Common myeloid progenitor, CD34-positive (primary cell): ENCODE measurements at regions not wholly inside any gene's neighbourhood (a gene's known extent, or its start where the extent isn't known, plus 50 kb on each side); places are given as distances from the start of the nearest gene placed in this dataset.

Experiments used
- CTCF ChIA-PET: fragments of 350-600 bp; sonication (Branson Sonifier 250); formaldehyde crosslinking; loops from one replicate; lab custom pipeline; 2021; ENCODE audit warnings: antibody characterized with exemption; lab: Charles Lee
- POLR2A ChIA-PET: fragments of 350-600 bp; sonication (Branson Sonifier 250); formaldehyde crosslinking; loops from one replicate; lab custom pipeline; 2021; ENCODE audit warnings: antibody characterized with exemption; lab: Charles Lee
- DNase-seq, 3 donors: peaks; one replicate each; pipeline versions ENCODE4 v3.0.0 to v3.0.0-alpha.2; 2013
- H3K27ac ChIP-seq, 2 experiments: 1 replicate in 1 of 2; 2 replicates in 1 of 2; pipeline ENCODE4 v1.7.0; 2013; ENCODE audit warnings: inconsistent platforms in 2 of 2, low read length in 2 of 2, mild to moderate bottlenecking in 2 of 2, low read depth in 1 of 2, moderate library complexity in 1 of 2; ENCODE audit not compliant: severe bottlenecking in 2 of 2, insufficient read depth in 1 of 2, poor library complexity in 1 of 2
- H3K27me3 ChIP-seq, 5 experiments: replicated peaks in 2 of 5; 1 replicate in 3 of 5; 2 replicates in 2 of 5; pipeline versions ENCODE4 v1.6.1 to v1.7.0; 2013; ENCODE audit warnings: low read length in 4 of 5, mild to moderate bottlenecking in 2 of 5, moderate library complexity in 2 of 5, inconsistent platforms in 1 of 5; ENCODE audit not compliant: insufficient read depth in 5 of 5, control insufficient read depth in 4 of 5
- H3K36me3 ChIP-seq, 4 experiments: 1 replicate in 2 of 4; 2 replicates in 2 of 4; pipeline versions ENCODE4 v1.6.1 to v1.7.0; 2013; ENCODE audit warnings: low read length in 3 of 4, control low read depth in 1 of 4, mild to moderate bottlenecking in 1 of 4; ENCODE audit not compliant: control insufficient read depth in 4 of 4, insufficient read depth in 4 of 4
- H3K4me1 ChIP-seq, 4 experiments: 1 replicate in 3 of 4; 2 replicates in 1 of 4; pipeline versions ENCODE4 v1.6.1 to v1.7.1; 2013; ENCODE audit warnings: low read length in 3 of 4, mild to moderate bottlenecking in 3 of 4, control low read depth in 1 of 4, inconsistent platforms in 1 of 4, moderate library complexity in 1 of 4; ENCODE audit not compliant: control insufficient read depth in 4 of 4, insufficient read depth in 4 of 4; ENCODE audit errors: control extremely low read depth in 1 of 4
- H3K4me3 ChIP-seq, 7 experiments: 1 replicate in 4 of 7; 2 replicates in 3 of 7; pipeline versions ENCODE4 v1.5.1 to v1.7.0; 2013; ENCODE audit warnings: mild to moderate bottlenecking in 7 of 7, low read length in 6 of 7, moderate library complexity in 6 of 7, inconsistent platforms in 2 of 7, low read depth in 2 of 7, control low read depth in 1 of 7; ENCODE audit not compliant: insufficient read depth in 4 of 7, control insufficient read depth in 1 of 7; ENCODE audit errors: extremely low read depth in 1 of 7
- H3K9me3 ChIP-seq, 5 experiments: 1 replicate in 4 of 5; 2 replicates in 1 of 5; pipeline versions ENCODE4 v1.6.1 to v1.7.1; 2013; ENCODE audit warnings: low read length in 4 of 5, mild to moderate bottlenecking in 2 of 5, inconsistent platforms in 1 of 5, low read depth in 1 of 5, moderate library complexity in 1 of 5; ENCODE audit not compliant: control insufficient read depth in 4 of 5, insufficient read depth in 2 of 5; ENCODE audit errors: control extremely low read depth in 1 of 5
- WGBS: methylation state at CpG from one replicate; pipeline ENCODE4 v1.1.5; 2013; ENCODE audit not compliant: insufficient coverage; 5-methylcytosine and 5-hydroxymethylcytosine counted together

DNA sequence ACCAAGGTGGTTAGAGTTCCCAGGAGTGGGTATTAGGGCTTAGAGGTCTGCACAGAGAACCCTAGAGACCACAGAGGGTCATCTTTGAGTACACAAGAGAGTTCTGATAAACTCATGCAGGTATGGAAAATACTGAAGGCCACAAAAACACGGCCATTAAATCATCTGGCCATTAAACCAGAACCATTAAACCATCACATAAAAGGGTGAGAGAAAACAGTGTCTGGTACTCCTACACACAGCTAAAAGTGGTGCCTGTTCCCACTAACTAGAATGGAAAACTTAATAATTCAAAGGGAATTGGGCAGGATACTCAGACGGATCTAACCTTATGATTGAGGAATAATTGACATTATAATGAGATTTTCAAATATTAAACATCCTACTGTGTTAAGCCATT, 679.4 kb downstream of the TNS3 start:
- DNase-seq = no peak
- no peak overlapping the region for H3K27ac ChIP-seq
- no peak overlapping the region for H3K4me3 ChIP-seq
- CTCF ChIA-PET = no interaction called here
- H3K4me1 ChIP-seq = no peaks in the 10 kb centered on the region
- no CpG with 5 or more reads among the region's 2 CpGs for WGBS
- H3K36me3 ChIP-seq = no peaks in the 10 kb centered on the region
- POLR2A ChIA-PET = no interaction called here
- peaks cover 0 to 3% (median 0%) of the 10 kb centered on the region in 5 experiments for H3K9me3 ChIP-seq
- H3K27me3 ChIP-seq = no peaks in the 10 kb centered on the region

DNA sequence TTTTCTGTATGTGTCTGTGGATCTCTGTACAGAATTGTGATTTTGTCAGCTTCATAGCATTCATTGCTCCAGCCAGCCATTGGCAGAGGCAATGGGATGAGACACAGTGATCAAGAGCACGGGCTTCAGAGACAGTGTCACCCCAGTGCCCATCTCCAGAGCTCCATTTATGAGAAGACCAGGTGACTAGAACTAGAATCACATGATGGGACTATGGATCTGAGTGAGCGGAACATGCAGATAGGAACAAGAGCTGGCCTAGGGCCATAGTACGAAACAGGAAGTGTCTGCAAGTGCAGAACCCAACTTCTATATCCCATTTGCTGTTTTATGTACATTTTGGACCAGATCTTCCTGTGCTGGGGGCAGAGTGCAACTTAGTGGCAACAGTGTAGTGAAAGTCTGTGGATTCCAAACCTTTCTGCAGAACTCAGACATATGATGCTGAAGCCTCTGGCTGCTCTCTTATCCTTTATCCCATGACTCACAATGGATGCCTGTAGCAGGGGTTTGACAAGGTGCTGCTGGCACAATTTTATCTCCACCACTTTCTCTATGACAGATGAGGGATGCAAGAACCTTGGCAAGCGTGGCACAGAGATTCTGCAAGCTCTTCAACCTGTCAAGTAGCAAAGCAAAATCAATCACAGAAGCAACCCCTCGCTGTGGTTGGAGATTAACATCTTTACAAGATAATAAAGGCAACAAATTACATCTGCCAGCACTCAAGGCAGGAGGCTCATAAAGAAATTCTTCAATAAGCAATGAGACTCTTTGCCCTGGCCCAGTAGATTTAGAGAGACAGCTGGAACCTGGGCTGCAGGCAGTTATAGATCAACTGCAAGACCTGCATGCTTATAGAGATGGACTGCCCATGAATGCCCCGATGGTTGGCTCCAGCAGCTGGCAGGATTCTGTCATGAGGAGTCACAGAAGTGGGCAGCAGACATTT, 681.3 kb downstream of the TNS3 start:
- Histone ChIP-seq H3K27ac (no peak overlapping the region), H3K36me3 (no peaks in the 10 kb centered on the region), H3K9me3 (peaks cover 0 to 3% (median 0%) of the 10 kb centered on the region in 5 experiments), H3K4me3 (no peak overlapping the region), H3K4me1 (no peaks in the 10 kb centered on the region), H3K27me3 (no peaks in the 10 kb centered on the region)
- DNase-seq = no peak
- ChIA-PET CTCF (no interaction called here), POLR2A (no interaction called here)
- WGBS = 75% methylated on average over 5 of the region's 6 CpGs

- ChIA-PET CTCF (no interaction called here), POLR2A (no interaction called here)
- no peak for DNase-seq
- Histone ChIP-seq H3K9me3 (peaks cover 0 to 3% (median 0%) of the 10 kb centered on the region in 5 experiments), H3K4me1 (no peaks in the 10 kb centered on the region), H3K27me3 (no peaks in the 10 kb centered on the region), H3K36me3 (no peaks in the 10 kb centered on the region), H3K4me3 (no peak overlapping the region), H3K27ac (no peak overlapping the region)
- 100% methylated on average over 3 of the region's 4 CpGs for WGBS
These were observed 684.5 kb downstream of the TNS3 start for GRCh38 chr7:46897381-46897780.

DNA sequence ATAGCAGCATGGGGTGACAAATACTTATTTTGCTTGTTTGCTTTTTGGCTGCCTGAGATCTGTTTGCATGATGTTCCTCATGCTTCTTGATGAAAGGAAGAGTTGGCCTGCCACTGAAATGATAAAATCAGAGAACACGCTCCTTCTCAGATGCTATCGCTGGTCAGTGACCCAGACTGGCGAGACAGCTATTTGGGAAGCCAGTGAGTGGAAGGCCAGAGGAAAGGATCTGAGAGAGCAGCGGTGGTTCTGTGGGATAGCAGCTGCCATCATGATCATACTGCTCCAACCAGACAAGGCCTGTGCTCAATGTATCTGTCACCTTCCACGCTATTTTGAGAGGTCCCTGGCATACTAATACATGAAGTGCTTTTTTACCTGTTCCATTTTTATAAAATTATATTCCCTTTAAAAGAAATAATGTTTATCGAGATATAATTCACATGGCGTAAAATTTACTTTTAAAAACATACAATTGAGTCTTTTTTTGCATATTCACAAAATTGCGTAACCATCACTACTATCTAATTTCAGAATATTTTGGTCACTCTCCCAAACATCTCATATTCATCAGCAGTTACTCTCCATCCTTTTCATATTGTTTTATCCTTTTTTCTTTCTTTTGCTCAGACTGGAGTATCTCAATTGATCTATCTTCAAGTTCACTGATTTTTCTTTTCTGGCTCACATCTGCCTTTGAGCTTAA, 695.1 kb downstream of the TNS3 start:
- no peaks in the 10 kb centered on the region for H3K4me1 ChIP-seq
- no peak overlapping the region for H3K4me3 ChIP-seq
- H3K9me3 ChIP-seq = peaks cover 0 to 3% (median 0%) of the 10 kb centered on the region in 5 experiments
- ChIA-PET POLR2A (no interaction called here), CTCF (no interaction called here)
- no peaks in the 10 kb centered on the region for H3K36me3 ChIP-seq
- no peak for DNase-seq
- peaks cover 0 to 2% (median 0%) of the 10 kb centered on the region in 5 experiments for H3K27me3 ChIP-seq
- H3K27ac ChIP-seq = no peak overlapping the region
- WGBS = 88% methylated on average over 6 of the region's 8 CpGs

- 83% methylated on average over 4 of the region's 5 CpGs for WGBS
These were observed 696.7 kb downstream of the TNS3 start for GRCh38 chr7:46885167-46885566.

DNA sequence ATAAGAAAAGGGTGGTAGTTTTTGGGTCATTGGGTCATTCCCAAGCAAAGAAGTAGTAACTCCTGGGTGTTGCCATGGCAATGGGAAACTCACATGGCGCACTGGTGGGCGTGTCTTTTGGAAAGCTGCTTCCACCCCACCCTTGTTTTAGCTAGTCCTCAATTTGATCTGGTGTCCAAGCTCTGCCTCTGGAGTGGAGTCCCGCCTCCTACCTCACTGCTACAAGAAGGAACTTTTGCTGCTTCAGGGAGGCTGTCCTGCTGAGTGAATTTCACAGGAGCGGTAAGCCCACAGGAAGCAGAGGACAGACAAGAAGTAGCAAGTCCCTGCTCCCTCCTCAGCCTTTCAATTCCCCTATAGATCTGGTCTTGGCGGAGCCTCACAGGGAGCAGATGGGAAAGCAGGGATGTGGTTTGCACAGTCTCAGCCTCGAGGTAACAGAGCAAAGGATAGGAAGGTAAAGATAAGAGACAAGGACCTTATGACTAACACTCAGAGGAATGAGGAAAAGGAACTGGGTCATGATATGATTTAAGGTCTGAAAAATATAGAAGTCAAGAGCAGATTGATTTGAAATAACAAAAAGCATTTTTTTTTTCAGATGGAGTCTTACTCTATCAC, 700.3 kb downstream of the TNS3 start:
- no peaks in the 10 kb centered on the region for H3K4me1 ChIP-seq
- WGBS = 76% methylated on average over 5 of the region's 6 CpGs
- H3K4me3 ChIP-seq = no peak overlapping the region
- peaks cover 0 to 2% (median 0%) of the 10 kb centered on the region in 5 experiments for H3K27me3 ChIP-seq
- no peak for DNase-seq
- H3K9me3 ChIP-seq = no peaks in the 10 kb centered on the region
- ChIA-PET CTCF (no interaction called here), POLR2A (no interaction called here)
- H3K27ac ChIP-seq = no peak overlapping the region
- no peaks in the 10 kb centered on the region for H3K36me3 ChIP-seq

More at GRCh38 chr7:46885167-46885566, 696.7 kb downstream of the TNS3 start:
- H3K27ac ChIP-seq = no peak overlapping the region
- H3K4me1 ChIP-seq = no peaks in the 10 kb centered on the region
- no peaks in the 10 kb centered on the region for H3K36me3 ChIP-seq
- H3K9me3 ChIP-seq = peaks cover 0 to 2% (median 0%) of the 10 kb centered on the region in 5 experiments
- ChIA-PET CTCF (no interaction called here), POLR2A (no interaction called here)
- no peak for DNase-seq
- no peak overlapping the region for H3K4me3 ChIP-seq
- H3K27me3 ChIP-seq = peaks cover 0 to 2% (median 0%) of the 10 kb centered on the region in 5 experiments
